ENCODE measurements at regions not wholly inside any gene's neighbourhood (a gene's known extent, or its start where the extent isn't known, plus 50 kb on each side); places are given as distances from the start of the nearest gene placed in this dataset.

GRCh38 chr6:67683960-67684359 lies 951.1 kb upstream of the ADGRB3 start:
- no peak overlapping the region for H3K27ac ChIP-seq
- no peak for DNase-seq
- no peaks in the 10 kb centered on the region for H3K9me3 ChIP-seq (ENCODE audit: severe bottlenecking)
- TF ChIP-seq, protein P1, sequence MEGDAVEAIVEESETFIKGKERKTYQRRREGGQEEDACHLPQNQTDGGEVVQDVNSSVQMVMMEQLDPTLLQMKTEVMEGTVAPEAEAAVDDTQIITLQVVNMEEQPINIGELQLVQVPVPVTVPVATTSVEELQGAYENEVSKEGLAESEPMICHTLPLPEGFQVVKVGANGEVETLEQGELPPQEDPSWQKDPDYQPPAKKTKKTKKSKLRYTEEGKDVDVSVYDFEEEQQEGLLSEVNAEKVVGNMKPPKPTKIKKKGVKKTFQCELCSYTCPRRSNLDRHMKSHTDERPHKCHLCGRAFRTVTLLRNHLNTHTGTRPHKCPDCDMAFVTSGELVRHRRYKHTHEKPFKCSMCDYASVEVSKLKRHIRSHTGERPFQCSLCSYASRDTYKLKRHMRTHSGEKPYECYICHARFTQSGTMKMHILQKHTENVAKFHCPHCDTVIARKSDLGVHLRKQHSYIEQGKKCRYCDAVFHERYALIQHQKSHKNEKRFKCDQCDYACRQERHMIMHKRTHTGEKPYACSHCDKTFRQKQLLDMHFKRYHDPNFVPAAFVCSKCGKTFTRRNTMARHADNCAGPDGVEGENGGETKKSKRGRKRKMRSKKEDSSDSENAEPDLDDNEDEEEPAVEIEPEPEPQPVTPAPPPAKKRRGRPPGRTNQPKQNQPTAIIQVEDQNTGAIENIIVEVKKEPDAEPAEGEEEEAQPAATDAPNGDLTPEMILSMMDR (IDR thresholded peaks at IDR 0.05; ENCODE audit: low read depth, low read length): no peak
- no peaks in the 10 kb centered on the region for H3K36me3 ChIP-seq
- H3K27me3 ChIP-seq (ENCODE audit: insufficient read depth, low read depth, severe bottlenecking): no peaks in the 10 kb centered on the region
- H3K4me3 ChIP-seq (ENCODE audit: low read depth, low read length): no peak overlapping the region

DNA sequence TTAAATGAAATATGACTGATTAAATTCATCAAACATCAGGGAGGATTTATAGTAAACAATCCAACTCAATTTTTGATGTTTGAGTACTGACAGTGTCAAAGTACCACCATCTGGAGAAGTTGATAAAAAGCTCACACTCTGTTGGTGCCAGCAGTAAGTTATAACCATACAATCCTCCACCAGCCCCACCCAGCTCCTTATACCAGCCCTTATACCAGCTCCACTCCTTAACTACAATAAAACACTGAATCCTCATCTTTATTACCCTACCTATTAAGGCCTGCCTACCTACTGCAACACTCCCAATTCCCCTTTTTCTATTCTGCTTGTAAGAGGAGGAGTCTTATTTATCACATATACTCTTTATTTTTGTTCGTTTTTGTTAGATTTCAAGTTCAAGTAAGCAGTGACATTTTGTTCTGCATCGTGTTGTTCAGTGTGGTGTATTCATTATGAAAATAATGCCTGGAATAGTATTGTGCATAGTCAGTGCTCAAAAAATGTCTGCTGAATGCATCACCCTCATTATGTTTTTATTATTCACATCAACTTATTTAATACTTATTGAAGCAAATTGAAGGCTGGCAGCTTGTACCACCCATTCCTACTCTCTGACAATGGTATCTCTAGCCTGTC lies 954.7 kb upstream of the ADGRB3 start:
- DNase-seq: no peak
- TF ChIP-seq, protein P1 (IDR thresholded peaks at IDR 0.05; ENCODE audit: low read depth, low read length): no peak
- Histone ChIP-seq H3K9me3 (ENCODE audit: severe bottlenecking) (no peaks in the 10 kb centered on the region), H3K27ac (no peak overlapping the region), H3K36me3 (no peaks in the 10 kb centered on the region), H3K4me3 (ENCODE audit: low read depth, low read length) (no peak overlapping the region), H3K27me3 (ENCODE audit: insufficient read depth, low read depth, severe bottlenecking) (no peaks in the 10 kb centered on the region)

DNA sequence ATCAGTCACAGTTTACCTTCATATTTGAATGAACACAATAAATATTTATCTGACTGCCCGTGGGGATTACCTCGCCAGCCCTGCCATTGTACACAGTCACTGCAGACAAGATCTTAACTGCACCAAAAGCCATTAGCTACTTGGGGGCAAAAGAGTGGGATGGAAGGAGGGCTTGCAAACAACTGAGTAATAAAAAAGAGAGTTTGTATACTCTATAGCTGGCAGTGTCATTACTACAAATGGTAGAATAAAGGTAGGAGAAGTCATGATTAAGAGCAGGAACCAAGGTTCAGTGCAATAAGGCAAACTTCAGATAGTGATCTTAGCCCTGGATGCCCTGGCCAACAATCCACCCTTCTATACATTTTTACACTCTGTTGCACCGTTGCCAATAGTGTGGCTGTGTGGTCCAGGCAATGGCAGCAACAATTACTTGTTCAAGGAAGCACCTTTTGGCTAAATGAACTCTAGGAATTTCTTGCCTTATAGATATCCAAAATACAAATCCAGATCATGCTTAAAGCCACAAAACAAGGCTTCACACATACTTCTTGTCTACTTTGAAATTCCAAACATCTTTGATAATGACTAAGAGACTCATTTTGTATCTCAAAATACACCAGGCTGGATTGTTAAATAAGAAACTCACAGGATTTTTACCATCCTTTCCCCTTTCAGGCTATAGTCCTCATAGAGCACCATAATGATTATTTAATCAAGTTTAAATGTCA lies 955.4 kb upstream of the ADGRB3 start:
- TF ChIP-seq, protein P1 (IDR thresholded peaks at IDR 0.05; ENCODE audit: low read depth, low read length): no peak
- Histone ChIP-seq H3K27me3 (ENCODE audit: insufficient read depth, low read depth, severe bottlenecking) (no peaks in the 10 kb centered on the region), H3K4me3 (ENCODE audit: low read depth, low read length) (no peak overlapping the region), H3K36me3 (no peaks in the 10 kb centered on the region), H3K9me3 (ENCODE audit: severe bottlenecking) (no peaks in the 10 kb centered on the region), H3K27ac (no peak overlapping the region)
- no peak for DNase-seq

DNA sequence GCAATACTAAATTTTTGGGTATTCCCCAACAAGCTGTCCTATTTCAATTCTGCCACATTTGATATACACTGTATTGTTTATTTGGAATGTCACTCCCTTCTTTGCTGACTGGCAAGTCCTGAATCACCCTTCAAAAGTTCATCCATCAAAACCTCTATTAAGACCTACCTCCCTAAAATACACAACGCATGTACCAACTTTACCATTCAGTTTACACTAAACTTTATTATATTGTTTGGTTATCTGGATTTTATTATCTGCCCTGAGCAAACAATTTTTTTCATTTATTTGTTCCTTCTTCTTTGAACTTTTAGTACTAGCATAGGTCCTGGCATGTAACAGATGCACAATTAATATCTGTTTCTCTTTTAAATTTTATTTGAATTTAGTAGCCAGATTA lies 958.2 kb upstream of the ADGRB3 start:
- H3K36me3 ChIP-seq: no peaks in the 10 kb centered on the region
- no peak for DNase-seq
- peaks cover 6% of the 10 kb centered on the region for H3K9me3 ChIP-seq (ENCODE audit: severe bottlenecking)
- TF ChIP-seq, protein P1 (IDR thresholded peaks at IDR 0.05; ENCODE audit: low read depth, low read length): no peak
- H3K27me3 ChIP-seq (ENCODE audit: insufficient read depth, low read depth, severe bottlenecking): no peaks in the 10 kb centered on the region
- no peak overlapping the region for H3K4me3 ChIP-seq (ENCODE audit: low read depth, low read length)
- H3K27ac ChIP-seq: no peak overlapping the region

DNA sequence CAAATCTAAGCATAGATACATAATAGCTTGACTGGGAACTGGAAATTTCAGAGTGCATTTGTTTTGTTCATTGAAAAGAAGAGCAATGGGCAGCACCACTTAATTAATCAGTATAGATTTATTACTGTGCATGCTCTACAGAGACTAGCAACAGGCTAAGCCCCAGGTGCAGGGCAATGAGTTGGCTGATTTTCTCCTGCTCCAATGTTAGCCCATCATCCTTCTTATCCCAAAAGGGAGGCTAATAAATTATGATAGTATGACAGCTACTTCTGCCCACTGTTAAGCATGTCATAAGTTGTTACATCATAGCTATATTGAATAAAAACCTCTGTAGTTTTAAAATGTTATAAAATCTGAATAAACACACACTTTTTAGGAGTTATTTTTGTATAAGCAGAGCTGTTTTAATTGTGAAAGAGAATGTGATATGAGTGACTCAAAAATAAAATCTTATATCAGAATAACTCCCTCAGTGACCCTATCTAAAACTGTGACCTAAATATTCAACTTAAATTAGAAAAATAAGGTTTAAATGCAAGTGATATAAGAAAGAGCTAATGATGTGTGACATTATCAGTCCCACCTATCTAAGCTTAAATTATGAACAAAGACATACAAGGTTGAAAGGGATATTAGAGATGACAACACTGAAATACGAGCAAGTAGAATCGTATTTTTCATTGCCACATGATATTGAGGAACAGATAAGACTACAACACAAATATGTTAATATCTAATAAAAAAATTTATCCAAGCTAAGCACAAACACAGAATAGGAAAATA lies 967.3 kb upstream of the ADGRB3 start:
- Histone ChIP-seq H3K27me3 (ENCODE audit: insufficient read depth, low read depth, severe bottlenecking) (no peaks in the 10 kb centered on the region), H3K9me3 (ENCODE audit: severe bottlenecking) (no peaks in the 10 kb centered on the region), H3K27ac (no peak overlapping the region), H3K4me3 (ENCODE audit: low read depth, low read length) (no peak overlapping the region), H3K36me3 (no peaks in the 10 kb centered on the region)
- DNase-seq: no peak
- TF ChIP-seq, protein P1 (IDR thresholded peaks at IDR 0.05; ENCODE audit: low read depth, low read length): no peak
